GM18873 (cell line): ENCODE measurements at regions not wholly inside any gene's neighbourhood (a gene's known extent, or its start where the extent isn't known, plus 50 kb on each side); places are given as distances from the start of the nearest gene placed in this dataset.

ENCODE experiments used
- ATAC-seq: cut with Tn5 transposase; IDR thresholded peaks from one replicate; pipeline ENCODE4 v1.9.1; 2021; ENCODE audit warnings: mild to moderate bottlenecking, moderate library complexity, moderate number of reproducible peaks; ENCODE audit not compliant: unreplicated experiment, low FRiP score

DNA sequence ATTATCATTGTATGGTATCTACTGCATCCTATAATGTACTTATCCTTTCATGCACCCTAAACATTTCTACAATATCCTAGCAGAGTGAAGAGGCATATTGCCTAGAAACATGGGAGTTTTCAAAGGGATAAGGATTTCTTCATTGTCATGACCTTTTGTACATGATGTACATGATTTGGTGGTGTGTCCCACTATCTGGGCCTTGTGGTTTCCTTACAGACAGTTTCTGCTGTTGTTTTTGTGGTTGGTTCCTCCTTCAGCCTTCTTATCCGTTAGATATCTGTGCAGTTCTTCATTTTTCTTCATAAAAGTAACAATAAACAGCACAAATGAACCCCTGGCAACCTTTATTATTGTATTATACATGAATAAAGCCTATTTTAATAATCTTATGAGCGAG lies 70.4 kb upstream of the BACH1 start:
- ATAC-seq: no peak

DNA sequence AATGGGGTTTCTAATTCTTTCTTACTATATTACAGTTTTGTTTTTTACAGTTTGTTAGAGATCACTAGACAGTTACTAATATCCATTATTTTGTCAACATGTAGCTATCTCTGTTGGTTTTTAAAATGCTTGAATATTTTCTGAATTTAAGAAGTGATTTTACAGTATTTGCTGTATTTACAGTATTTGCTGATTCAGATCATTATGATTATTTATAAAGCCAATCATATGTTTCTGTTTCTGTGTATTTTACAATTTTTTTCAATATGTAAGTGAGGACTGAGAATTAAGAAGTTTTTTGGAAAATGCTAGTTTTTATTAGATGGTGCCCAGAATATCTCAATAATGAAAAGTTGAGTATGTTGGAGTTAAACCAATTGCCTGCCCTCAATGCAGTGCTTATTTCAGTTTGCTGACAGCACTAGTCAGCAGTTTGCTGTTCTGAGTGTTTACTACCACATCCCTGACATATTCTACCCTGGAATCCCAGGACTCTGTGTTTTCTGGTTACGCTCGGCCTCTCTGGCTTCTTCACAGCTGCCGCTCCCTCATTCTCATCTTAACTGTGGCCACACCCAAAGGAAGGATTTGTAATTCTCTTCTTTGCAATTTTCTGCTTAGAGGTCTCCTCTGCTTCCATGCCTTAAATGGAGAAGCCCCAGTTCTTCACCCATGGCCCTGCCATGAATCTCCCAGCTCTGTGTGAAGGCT lies 68.0 kb upstream of the BACH1 start:
- ATAC-seq: no peak

DNA sequence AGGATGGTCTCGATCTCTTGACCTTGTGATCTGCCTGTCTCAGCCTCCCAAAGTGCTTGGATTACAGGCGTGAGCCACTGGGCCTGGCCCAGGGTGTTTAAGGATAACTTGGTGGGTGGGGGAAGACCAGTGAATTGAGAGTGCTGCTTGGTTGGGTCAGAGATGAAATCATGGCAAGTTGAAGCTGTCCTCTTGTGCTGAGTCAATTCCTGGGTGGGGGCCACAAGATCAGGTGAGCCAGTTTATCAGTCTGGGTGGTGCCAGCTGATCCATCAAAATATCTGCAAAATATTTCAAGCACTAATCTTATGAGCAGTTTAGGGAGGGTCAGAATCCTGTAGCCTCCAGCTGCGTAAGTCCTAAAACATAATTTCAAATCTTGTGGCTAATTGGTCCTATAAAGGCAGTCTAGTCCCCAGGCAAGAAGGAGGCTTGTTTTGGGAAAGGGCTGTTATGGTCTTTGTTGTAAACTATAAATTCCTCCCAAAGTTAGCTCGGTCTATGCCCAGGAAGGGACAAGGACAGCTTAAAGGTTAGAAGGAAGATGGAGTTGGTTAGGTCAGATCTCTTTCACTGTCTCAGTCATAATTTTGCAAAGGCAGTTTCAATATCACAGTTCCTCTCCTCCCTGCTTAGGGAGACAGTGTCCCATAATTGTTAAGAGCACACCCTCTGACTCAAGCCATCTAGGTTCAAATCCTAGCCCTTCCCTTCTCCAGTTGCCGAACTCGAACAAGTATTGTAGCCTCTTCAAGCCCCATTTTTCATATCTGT lies 66.8 kb upstream of the BACH1 start:
- ATAC-seq: no peak

DNA sequence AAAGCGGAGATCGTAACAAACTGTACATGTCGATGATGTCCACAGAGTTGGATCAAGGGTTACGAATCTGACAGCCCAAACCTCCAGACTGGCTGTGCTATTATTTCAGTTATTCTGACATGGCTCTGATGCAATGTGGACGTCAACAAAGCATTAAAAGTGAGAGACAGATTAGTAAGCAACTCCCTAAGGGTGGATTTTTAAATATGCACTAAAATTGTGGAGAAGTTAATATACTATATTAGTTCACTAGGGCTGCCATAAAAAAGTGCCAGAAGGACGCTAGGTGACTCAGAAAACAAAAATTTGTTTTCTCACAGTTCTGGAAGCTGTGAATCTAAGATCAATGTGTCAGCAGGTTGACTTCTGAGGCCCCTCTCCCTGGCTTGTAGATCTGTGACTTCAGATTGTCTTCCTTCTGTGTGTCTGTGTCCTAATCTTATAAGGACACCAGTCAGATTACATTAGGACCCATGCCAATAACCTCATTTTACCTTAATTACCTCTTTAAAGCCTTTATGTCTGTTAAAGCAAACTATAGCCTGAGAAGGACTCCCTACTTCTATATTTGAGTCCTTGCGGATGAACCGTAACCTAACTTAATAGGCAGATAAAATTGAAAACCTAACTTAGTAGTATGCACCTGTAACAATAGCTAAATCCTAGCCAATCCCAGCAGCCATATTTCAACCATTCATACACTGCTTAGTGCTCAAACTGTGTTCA lies 66.0 kb upstream of the BACH1 start:
- ATAC-seq: no peak

DNA sequence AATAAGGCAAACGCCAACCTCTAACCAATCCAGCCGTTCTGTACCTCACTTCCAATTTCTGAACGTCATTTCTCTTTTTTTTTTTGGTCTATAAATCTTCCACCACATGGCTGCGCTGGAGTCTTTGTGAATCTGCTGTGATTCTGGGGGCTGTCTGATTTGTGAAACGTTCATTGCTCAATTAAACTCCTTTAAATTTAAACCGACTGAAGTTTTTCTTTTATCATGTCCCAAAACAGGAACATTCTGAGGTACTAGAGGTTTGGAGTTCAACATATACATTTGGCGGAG lies 65.5 kb upstream of the BACH1 start:
- ATAC-seq: no peak

DNA sequence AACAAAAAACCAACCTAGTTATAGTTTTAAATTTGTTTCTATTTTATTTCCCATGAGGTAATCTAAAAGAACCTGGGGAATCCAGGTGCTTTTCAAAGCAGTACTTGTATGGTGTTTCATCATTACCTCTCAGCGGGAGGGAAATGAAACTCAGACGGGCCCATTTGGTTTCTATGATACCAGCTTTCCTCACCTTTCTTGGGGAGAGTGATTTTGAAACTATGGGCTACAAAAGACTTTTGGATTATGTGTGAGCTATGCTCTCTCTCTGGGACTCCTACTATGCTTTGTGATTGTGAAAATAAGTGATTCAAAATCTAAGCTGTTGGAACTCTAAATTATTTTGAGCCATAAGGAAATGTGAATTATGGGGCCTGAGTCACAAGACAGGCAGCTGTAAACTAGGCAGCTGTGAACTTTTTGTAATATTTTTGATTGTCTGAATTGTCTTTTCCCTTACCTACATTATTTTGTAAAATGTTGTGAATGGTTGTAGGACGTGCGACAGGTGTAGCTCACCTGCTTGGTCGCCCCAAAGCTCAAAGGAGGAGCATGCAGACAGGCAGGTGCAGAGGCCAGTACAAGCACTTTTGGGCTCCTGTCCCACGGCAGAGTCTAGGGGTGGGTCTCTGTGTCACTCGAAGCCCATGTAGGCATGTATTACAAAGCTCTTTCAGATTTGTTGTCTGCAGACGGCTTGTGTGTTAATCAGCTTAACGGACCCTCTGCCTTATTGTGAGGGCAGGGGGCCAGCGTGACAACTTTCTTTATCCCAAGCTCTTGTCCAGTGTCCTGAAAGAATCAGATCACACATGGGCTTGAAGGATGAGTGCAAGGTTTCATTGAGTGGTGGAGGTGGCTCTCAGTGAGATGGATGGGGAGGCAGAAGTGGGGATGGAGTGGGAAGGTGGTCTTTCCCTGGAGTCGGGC lies 64.8 kb upstream of the BACH1 start:
- peak; percentile 59 for ATAC-seq

DNA sequence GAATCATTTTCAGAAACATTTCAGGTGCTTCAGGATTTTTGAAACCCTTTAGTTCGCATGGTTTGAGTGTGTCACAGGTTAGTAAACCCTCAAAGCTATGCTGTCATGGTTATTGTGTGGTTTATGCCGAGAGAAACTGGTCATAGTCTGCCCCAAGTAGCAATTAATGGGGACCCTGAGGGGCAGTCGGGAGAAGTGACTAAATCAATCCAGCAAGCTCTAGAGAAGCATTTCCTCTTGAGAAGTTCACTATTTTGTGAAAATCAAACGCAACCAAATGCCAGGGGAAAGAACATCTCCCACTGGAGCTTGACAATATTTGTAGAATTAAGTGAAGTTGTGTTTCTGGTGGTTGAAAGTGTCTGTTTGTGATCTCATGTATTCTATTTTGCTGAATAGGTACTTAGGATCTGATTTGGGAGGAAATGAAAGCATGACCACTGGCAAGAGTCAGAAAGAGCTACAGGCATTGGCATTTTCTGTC lies 63.0 kb upstream of the BACH1 start:
- ATAC-seq: peak; percentile 55

DNA sequence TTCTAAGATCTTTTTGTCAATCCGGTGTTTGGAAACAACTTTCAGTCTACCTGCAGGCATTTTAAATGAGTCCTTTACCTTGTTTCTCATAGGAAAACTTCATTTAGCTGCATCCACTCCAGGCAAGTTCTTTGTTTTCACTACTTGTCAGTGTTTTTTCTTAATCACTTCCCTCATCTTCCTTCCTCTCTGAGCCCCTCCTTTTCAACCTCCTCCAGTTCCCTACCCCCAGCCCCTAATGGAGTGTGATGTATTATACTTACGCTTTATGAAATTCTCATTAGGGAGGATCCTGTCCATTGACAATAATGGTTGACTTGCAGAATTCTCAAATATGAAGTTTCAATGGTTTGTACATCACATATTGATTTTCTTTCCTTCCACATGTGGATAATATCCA lies 62.5 kb upstream of the BACH1 start:
- ATAC-seq: no peak

DNA sequence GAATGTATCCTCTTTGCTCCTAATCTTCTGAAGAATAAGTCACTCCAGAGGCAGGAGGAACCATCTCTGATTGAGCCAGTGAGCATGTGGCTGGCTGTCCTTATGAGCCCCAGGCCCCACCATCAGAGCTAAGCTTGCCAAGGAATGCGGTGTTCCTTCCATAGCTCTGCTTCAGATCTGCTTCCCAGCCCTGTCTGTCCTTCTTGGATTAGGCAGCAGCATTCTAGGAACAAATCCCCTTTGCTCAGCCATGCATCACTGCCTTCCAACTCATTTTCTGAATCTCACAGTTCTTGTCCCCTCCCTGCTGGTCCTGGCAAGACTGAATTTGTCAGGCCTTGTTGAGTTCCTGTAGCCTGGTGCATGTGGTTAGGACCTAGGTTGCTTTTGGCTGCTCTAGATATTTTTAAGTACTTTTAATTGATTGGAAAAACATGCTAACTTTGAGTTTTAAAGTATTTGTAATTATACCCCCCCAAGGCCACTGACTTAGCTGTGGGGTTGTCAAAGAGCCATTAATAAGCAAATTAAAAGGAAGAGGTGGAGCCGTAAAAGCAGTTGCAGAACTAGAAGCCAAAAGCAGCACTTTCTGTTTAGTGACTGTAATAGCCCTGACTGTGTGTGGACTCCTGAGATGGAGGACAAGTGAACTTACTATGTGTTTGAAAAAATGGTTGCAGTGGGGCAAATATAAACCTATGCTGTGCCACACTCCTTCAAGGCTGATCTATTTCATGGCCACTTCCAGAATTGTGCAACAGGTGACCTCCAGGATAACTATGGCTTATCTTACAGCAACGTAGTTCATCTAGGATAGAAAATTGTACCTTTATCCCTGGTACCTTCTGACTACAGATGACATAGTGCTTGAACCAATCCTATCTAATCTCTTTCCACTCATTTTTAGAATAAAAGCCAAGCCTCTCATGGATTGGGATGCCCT lies 61.3 kb upstream of the BACH1 start:
- no peak for ATAC-seq

DNA sequence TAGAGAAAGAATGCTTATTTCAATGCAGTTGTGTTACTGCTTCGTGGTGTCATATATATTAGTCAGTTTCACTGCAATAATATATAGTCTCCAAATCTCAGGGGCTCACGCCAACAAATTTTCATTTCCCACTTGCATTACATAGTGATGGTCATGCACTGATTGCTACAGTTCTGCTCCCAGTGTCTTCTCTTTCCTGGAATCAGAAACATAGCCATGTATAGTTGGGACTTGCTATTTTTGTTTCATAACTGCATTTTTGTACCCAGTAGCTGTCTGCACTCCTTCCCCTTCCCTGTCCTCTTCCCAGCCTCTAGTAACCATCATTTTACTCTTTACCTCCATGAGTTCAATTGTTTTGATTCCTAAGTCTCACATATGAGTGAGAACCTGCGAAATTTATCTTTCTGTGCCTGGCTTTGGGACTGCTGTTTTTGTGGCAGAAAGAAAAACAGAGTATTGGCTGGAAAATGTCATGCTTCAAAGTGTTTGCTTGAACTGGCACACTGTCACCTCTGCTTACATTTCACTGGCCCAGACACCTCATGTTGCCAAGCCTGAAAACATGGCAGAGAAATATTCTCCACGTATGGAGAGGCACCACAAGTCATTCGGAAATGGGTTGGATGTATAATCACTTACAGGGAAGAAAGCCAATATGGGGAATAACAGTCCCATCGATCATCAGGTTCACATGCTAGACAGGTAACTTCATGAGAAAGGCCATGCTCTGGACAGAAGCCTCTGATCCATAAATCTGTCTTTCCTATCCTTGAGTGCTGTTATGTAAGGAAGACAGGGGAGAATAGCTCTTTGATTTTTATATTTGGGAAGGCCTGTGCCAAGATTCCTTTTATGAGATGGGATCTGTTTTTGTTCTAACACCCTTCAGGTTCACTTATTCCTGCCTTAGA lies 60.4 kb upstream of the BACH1 start:
- ATAC-seq: no peak

DNA sequence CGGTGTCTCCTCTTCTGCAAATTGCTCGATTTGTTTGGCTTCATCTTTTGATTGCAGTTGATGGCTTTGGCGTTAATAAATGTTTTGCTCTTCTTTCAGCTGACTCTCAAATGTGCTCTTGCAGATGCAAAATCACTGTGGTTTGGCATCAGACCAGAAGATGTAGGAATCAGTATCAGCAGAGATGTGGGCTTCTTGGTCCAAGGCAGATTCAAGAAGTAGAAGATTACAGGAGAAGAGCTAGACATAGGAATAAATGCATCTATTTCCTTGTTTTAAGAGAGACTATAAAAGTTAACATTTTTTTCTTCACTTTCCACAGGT lies 59.8 kb upstream of the BACH1 start:
- no peak for ATAC-seq

DNA sequence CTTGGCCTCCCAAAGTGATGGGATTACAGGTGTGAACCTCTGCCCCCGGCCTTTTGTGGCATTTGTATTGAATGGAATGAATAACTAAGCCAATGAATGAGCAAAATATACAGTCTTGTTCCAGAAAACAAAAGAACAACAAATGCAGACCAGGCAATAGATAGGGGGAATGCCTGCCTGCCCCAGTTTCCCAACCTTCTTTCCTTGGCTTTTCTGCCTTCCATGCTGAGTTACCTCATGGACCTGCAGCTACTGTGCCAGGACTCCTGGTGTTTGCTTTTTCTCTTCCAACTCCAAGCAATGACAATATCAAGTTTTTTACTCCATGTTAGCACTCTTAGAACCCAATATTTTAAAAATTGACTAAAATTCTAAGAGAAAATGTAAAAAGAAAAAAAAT lies 58.6 kb upstream of the BACH1 start:
- no peak for ATAC-seq

DNA sequence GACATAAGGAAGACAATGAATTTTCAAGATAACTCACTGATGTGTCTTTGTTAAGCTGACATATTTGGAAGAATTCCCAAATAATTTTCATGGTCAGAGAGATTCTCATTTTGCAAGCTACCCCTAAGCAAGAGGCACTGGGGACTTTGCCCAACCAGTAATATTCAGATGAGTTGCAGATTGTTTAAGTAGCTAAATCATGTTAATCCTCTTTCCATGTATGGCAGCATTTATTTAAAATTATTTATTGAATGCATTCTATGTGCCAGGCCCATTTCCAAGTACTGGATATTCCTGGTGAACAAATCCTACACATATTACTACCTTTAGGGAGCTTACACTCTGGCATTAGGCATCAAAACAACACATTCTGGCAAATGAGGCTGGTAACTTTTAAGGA lies 56.5 kb upstream of the BACH1 start:
- ATAC-seq: no peak

DNA sequence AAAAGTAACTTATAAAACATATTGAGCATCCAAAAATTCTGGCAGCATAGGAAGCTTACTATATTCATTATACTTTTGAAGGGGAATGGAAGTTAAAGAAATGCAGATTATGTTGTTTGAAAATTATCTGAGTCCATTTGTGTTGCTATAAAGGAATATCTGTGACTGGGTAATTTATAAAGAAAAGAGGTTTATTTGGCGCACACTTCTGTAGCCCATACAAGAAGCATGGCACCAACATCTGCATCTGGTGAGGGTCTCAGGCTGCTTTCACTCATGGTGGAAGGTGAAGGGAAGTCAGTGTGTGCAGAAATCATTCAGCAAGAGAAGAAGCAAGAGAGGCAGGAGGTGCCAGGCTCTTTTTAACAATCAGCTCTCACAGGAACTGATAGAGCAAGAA lies 55.5 kb upstream of the BACH1 start:
- ATAC-seq: no peak

DNA sequence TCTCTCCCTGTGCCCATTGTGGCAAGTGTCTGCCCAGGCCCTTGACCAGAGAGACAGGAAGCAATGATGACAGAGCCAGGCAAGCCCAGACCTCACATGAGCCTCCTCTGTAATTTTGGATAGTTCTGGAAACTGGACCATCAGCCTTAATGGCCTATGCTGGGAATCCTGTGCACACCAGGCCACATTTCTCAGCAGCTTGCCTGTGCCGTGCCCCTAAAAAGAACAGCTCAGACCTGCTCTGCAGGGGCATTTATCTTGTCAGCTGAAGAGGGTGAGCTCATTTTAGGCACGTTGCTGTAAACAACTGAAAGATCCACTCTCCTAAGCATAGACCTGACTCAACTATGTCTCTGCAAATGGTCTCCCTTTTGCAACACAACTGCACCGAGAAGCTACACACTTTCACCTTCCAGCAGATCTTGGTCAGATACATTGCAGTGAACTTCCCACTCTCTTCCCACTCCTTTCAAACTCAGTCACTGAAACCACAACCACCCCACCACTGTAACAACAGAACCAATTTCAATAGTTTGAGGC lies 53.5 kb upstream of the BACH1 start:
- ATAC-seq: peak; percentile 55

DNA sequence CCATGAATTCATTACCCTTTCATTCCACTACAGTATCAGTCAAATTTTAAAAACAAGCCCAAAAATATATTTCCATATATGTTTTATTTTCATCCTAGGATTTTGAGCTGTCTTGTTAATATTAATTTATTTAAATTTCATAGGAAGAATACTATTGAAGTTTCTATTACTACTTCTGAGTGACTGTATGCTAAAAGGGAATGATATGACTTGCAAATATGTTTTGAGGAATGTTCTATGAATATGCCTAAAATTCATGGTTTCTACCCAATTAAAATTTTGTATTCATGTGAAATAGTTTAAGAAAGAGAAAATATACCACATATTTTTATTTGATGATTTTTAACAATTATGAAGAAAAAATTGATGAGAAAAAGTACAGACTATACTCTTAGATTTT lies 52.9 kb upstream of the BACH1 start:
- ATAC-seq: no peak

DNA sequence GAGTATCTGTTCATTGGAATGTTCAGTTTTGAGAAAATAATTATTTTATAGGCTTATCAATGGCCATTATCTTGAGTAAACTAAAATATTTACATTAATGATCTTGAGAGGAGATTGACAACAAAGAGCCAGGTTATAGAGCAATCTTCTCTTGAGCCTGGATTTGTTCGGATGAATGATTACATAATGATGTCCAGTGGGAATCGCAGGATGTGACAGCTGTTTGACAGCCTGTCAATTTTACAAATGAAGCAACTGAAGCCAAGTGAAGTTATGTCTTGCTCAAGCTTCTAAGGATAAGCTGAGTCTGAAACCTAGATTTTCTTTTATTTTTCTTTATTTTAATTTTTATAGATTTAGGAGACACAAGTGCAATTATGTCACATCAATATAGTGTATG lies 52.1 kb upstream of the BACH1 start:
- ATAC-seq: no peak

DNA sequence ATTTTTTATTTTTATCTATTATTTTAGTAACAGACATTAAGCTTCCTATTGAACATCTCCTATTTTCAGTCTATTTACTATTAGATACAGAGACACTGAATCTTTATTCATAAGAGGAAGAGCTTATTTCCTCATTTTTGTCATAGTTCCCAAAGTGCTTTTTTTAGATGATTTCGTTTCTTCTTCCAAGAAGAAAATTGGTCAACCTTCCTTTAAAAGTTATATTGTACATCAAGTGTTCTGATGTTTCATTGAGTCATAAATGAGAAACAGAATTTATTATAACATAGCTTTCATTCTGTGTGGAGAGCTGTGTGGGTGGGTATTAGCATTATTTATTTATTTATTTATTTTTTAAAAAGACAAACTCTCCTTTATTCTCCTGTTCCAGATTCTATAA lies 50.6 kb upstream of the BACH1 start:
- no peak for ATAC-seq
